Peyer's patch (tissue), 4 donors: ENCODE measurements at regions not wholly inside any gene's neighbourhood (a gene's known extent, or its start where the extent isn't known, plus 50 kb on each side); places are given as distances from the start of the nearest gene placed in this dataset.

ENCODE experiments used
- CTCF ChIP-seq, 6 experiments: fragments of 450-650 bp in 4 of 6; fragments of 200-600 bp in 2 of 6; sonication (generic) in 1 of 6; IDR thresholded peaks; one replicate each; pipeline ENCODE4 v1.5.1; 2017 to 2019; ENCODE audit warnings: antibody characterized with exemption in 6 of 6, mild to moderate bottlenecking in 3 of 6, moderate library complexity in 1 of 6
- POLR2A ChIP-seq, 2 donors: fragments of 450-650 bp; IDR thresholded peaks; one replicate each; pipeline ENCODE4 v1.5.1; 2017; ENCODE audit warnings: antibody characterized with exemption in 2 of 2, mild to moderate bottlenecking in 2 of 2, moderate library complexity in 2 of 2

- TF ChIP-seq CTCF (IDR thresholded peaks at IDR 0.05) (no peak), POLR2A (IDR thresholded peaks at IDR 0.05) (no peak)
Measured at GRCh38 chr5:93845376-93845775, 104.0 kb upstream of the POU5F2 start.
